Brain microvascular endothelial cell (primary cell): ENCODE measurements at regions not wholly inside any gene's neighbourhood (a gene's known extent, or its start where the extent isn't known, plus 50 kb on each side); places are given as distances from the start of the nearest gene placed in this dataset.

ENCODE experiments used
- DNase-seq: peaks from one replicate; pipeline ENCODE4 v3.0.0-alpha.2; 2020
- H3K27ac ChIP-seq: fragments of 250-450 bp; sonication (Bioruptor Pico); 2 replicates; pipeline ENCODE4 v1.5.1; 2020; ENCODE audit warnings: mild to moderate bottlenecking, moderate library complexity
- H3K27me3 ChIP-seq: fragments of 250-450 bp; sonication (Bioruptor Pico); replicated peaks from 2 replicates; pipeline ENCODE4 v1.5.1; 2020; ENCODE audit warnings: mild to moderate bottlenecking
- H3K36me3 ChIP-seq: fragments of 250-450 bp; sonication (Bioruptor Pico); replicated peaks from 2 replicates; pipeline ENCODE4 v1.5.1; 2020; ENCODE audit warnings: mild to moderate bottlenecking
- H3K4me3 ChIP-seq: 2 replicates; pipeline ENCODE4 v1.5.1; 2011; ENCODE audit warnings: low read depth, mild to moderate bottlenecking, control low read depth, low read length, moderate library complexity
- CTCF ChIP-seq: IDR thresholded peaks from 2 replicates; pipeline ENCODE4 v1.5.1; 2011; ENCODE audit warnings: low read depth, mild to moderate bottlenecking, moderate library complexity, low read length, control low read depth, inconsistent platforms; ENCODE audit errors: missing control alignments
- in situ Hi-C: cut with HindIII; loops from 2 replicates; pipeline ENCODE4 v1.10.0; 2017; ENCODE audit warnings: low sequenced_read_pairs, low pct_ligation_motif_present

- H3K36me3 ChIP-seq: no peaks in the 10 kb centered on the region
- in situ Hi-C loops: no loop called here
- no peak for TF ChIP-seq CTCF
- no peak overlapping the region for H3K27ac ChIP-seq
- no peaks in the 10 kb centered on the region for H3K27me3 ChIP-seq
- DNase-seq: no peak
- H3K4me3 ChIP-seq: no peak overlapping the region
Observed at GRCh38 chr2:214674278-214674677, 135.2 kb downstream of the BARD1 start.

GRCh38 chr2:214671319-214671885 lies 138.1 kb downstream of the BARD1 start:
- Histone ChIP-seq H3K27me3 (no peaks in the 10 kb centered on the region), H3K27ac (no peak overlapping the region), H3K4me3 (no peak overlapping the region), H3K36me3 (no peaks in the 10 kb centered on the region)
- in situ Hi-C loops: no loop called here
- no peak for DNase-seq
- TF ChIP-seq CTCF: no peak

- in situ Hi-C loops: no loop called here
- no peak overlapping the region for H3K4me3 ChIP-seq
- TF ChIP-seq CTCF: no peak
- H3K27me3 ChIP-seq: no peaks in the 10 kb centered on the region
- no peaks in the 10 kb centered on the region for H3K36me3 ChIP-seq
- H3K27ac ChIP-seq: no peak overlapping the region
- no peak for DNase-seq
Observed at GRCh38 chr2:214652473-214652872, 157.0 kb downstream of the BARD1 start.

GRCh38 chr2:214651451-214651850 lies 158.0 kb downstream of the BARD1 start:
- Histone ChIP-seq H3K4me3 (no peak overlapping the region), H3K27ac (no peak overlapping the region), H3K36me3 (no peaks in the 10 kb centered on the region), H3K27me3 (no peaks in the 10 kb centered on the region)
- in situ Hi-C loops: no loop called here
- no peak for DNase-seq
- TF ChIP-seq CTCF: no peak

- Histone ChIP-seq H3K4me3 (no peak overlapping the region), H3K27me3 (no peaks in the 10 kb centered on the region), H3K27ac (peak overlapping the region; percentile 50), H3K36me3 (no peaks in the 10 kb centered on the region)
- no peak for DNase-seq
- no peak for TF ChIP-seq CTCF
- in situ Hi-C loops: no loop called here
Observed at GRCh38 chr2:214649440-214650205, 159.9 kb downstream of the BARD1 start.
